ENCODE measurements at regions not wholly inside any gene's neighbourhood (a gene's known extent, or its start where the extent isn't known, plus 50 kb on each side); places are given as distances from the start of the nearest gene placed in this dataset.

DNA sequence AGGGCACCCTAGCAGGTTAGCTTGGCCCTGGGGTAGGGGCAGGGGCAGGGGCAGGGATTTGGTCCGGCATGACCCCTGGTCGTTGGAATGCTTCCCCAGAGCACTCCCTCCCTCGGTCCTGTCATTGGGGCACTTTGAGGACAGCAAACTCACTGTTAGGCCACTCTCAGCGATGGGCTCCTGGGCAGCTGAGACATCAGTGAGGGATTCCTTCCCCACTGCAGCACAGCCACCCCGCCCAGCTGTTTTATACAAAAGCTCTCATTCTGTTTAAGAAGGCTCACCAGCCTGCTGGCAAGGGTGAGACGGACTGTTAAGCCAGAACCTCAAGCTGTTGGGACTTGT, 86.9 kb upstream of the F3 start:
- TF ChIP-seq SIN3A (IDR thresholded peaks at IDR 0.05; ENCODE audit: borderline replicate concordance, insufficient read depth, low read length) (no peak), POLR2AphosphoS5 (IDR thresholded peaks at IDR 0.05; ENCODE audit: low read depth, low read length) (no peak), FOXP2 (optimal IDR thresholded peaks at IDR 0.05; ENCODE audit: borderline replicate concordance, extremely low read depth, extremely low read length, insufficient read depth) (no peak), TAF1 (IDR thresholded peaks at IDR 0.05; ENCODE audit: borderline replicate concordance, insufficient read depth, low read length) (no peak)
- TF ChIP-seq, protein P1, sequence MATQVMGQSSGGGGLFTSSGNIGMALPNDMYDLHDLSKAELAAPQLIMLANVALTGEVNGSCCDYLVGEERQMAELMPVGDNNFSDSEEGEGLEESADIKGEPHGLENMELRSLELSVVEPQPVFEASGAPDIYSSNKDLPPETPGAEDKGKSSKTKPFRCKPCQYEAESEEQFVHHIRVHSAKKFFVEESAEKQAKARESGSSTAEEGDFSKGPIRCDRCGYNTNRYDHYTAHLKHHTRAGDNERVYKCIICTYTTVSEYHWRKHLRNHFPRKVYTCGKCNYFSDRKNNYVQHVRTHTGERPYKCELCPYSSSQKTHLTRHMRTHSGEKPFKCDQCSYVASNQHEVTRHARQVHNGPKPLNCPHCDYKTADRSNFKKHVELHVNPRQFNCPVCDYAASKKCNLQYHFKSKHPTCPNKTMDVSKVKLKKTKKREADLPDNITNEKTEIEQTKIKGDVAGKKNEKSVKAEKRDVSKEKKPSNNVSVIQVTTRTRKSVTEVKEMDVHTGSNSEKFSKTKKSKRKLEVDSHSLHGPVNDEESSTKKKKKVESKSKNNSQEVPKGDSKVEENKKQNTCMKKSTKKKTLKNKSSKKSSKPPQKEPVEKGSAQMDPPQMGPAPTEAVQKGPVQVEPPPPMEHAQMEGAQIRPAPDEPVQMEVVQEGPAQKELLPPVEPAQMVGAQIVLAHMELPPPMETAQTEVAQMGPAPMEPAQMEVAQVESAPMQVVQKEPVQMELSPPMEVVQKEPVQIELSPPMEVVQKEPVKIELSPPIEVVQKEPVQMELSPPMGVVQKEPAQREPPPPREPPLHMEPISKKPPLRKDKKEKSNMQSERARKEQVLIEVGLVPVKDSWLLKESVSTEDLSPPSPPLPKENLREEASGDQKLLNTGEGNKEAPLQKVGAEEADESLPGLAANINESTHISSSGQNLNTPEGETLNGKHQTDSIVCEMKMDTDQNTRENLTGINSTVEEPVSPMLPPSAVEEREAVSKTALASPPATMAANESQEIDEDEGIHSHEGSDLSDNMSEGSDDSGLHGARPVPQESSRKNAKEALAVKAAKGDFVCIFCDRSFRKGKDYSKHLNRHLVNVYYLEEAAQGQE (IDR thresholded peaks at IDR 0.05; ENCODE audit: insufficient read depth in 1 of 2, low read depth in 2 of 2, low read length in 2 of 2) = no peak

DNA sequence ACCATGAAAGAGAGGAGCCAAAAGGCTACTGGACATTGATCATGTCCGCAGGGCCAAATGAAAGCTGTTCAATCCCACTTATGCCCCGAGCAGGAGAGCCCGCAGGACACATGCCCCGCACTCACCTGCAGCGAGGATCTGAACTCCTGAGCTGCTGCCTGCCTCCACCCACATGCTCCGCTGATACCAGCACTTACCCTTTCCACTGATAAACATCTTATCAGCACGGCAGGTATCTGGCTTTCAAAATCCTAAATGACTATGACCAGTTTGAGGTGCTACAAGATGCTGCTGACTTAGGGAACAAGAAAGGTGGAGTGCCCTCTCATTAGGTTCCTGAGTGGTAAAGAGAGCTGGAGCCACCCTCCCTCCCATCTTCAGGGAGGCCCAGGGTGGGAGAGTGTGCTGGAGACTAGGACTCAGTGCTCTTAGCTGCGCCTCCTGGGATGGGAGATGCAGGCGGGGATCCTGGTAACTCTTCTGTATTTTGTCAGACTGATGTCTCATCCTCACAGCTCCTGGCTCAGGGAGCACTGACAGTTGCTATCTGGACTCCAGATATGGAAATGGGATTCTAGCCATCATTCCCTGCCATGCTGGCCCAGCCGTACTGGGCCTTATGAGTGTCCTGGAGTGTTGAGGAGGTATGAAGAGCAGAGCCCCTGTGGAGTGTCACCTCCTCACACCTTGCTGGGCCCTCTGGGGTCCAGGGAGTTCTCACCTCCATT, 86.4 kb upstream of the F3 start:
- TF ChIP-seq SIN3A (IDR thresholded peaks at IDR 0.05; ENCODE audit: borderline replicate concordance, insufficient read depth, low read length) (no peak), TAF1 (IDR thresholded peaks at IDR 0.05; ENCODE audit: borderline replicate concordance, insufficient read depth, low read length) (no peak), POLR2AphosphoS5 (IDR thresholded peaks at IDR 0.05; ENCODE audit: low read depth, low read length) (no peak), FOXP2 (optimal IDR thresholded peaks at IDR 0.05; ENCODE audit: borderline replicate concordance, extremely low read depth, extremely low read length, insufficient read depth) (no peak)
- TF ChIP-seq, protein P1 (IDR thresholded peaks at IDR 0.05; ENCODE audit: insufficient read depth in 1 of 2, low read depth in 2 of 2, low read length in 2 of 2) = no peak

DNA sequence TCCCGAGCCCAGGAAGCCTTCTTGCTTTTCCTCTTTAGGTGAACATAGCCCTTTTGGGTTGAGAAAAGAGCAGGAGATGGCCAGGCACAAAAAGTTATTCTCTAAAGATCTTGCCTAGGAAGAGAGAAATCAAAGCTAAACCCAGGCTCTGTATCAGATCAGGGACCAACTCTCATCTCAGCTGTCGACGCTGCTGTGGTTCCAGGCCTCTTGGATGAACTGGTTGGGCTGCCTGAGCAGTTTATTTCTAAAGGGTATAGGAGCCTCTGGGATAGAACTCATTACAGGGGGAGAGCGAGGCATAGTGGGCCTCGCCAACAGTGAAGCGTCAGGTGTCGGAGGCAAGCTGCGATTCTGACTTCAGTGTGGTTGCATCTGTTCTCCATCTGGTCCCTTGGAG, 82.6 kb upstream of the F3 start:
- TF ChIP-seq TAF1 (IDR thresholded peaks at IDR 0.05; ENCODE audit: borderline replicate concordance, insufficient read depth, low read length) (no peak), FOXP2 (optimal IDR thresholded peaks at IDR 0.05; ENCODE audit: borderline replicate concordance, extremely low read depth, extremely low read length, insufficient read depth) (no peak), SIN3A (IDR thresholded peaks at IDR 0.05; ENCODE audit: borderline replicate concordance, insufficient read depth, low read length) (no peak), POLR2AphosphoS5 (IDR thresholded peaks at IDR 0.05; ENCODE audit: low read depth, low read length) (no peak)
- TF ChIP-seq, protein P1 (IDR thresholded peaks at IDR 0.05; ENCODE audit: insufficient read depth in 1 of 2, low read depth in 2 of 2, low read length in 2 of 2) = no peak

DNA sequence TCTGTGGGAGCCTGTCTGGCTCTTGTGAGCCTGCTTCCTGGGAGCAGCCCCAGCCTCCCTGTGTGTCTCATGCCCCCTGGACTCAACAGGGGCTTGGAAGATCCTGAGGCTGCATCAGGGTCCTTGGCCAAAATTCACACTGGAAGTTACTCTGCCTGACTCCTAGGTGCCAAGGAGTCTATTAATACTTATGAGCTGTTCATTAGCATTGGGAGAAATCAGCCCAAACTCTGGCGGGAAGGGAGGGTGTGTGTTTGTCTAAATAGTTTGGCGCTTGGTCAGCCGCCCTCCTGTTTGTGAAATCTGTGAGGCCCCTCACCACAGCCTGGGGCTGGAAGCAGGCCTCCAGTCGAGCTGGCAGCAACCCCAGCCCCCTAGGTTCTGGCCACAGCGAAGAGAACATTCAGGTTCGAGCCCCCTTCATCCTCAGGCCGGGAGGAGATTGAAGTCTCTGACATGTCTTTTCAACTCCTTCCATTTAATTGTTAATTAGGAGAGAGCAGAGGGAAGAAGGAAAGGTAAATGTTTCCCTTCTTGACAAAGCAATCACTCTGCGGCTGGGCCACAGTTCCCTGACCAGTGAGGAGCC, 82.1 kb upstream of the F3 start:
- TF ChIP-seq POLR2AphosphoS5 (IDR thresholded peaks at IDR 0.05; ENCODE audit: low read depth, low read length) = no peak
- TF ChIP-seq FOXP2 (optimal IDR thresholded peaks at IDR 0.05; ENCODE audit: borderline replicate concordance, extremely low read depth, extremely low read length, insufficient read depth) = no peak
- no peak for TF ChIP-seq TAF1 (IDR thresholded peaks at IDR 0.05; ENCODE audit: borderline replicate concordance, insufficient read depth, low read length)
- TF ChIP-seq SIN3A (IDR thresholded peaks at IDR 0.05; ENCODE audit: borderline replicate concordance, insufficient read depth, low read length) = no peak
- TF ChIP-seq, protein P1 (IDR thresholded peaks at IDR 0.05; ENCODE audit: insufficient read depth in 1 of 2, low read depth in 2 of 2, low read length in 2 of 2) = no peak
